Sciatic nerve (tissue), 2 donors: ENCODE measurements at regions not wholly inside any gene's neighbourhood (a gene's known extent, or its start where the extent isn't known, plus 50 kb on each side); places are given as distances from the start of the nearest gene placed in this dataset.
"Not testable (repeated sequence)": the region's sequence is repeated elsewhere in the genome, so short reads cannot be mapped to it uniquely, and the experiment has no call there.

ENCODE experiments used
- ATAC-seq: fragments of 200-7000 bp; cut with Tn5 transposase; one replicate; pipeline ENCODE4 v1.9.1; 2020; ENCODE audit warnings: mild to moderate bottlenecking, moderate library complexity
- DNase-seq: peaks from one replicate; pipeline ENCODE4 v3.0.0-alpha.2; 2020; ENCODE audit warnings: low spot score
- intact Hi-C: fragments of 100-400 bp; cut with DNase I; formaldehyde crosslinking; loops from one replicate; pipeline ENCODE4 v1.14.2; 2022
- donor health status: DM: no; HTN: no; CAD: no.
- donor health status: DM: no; HTN: no; CAD: no.

DNA sequence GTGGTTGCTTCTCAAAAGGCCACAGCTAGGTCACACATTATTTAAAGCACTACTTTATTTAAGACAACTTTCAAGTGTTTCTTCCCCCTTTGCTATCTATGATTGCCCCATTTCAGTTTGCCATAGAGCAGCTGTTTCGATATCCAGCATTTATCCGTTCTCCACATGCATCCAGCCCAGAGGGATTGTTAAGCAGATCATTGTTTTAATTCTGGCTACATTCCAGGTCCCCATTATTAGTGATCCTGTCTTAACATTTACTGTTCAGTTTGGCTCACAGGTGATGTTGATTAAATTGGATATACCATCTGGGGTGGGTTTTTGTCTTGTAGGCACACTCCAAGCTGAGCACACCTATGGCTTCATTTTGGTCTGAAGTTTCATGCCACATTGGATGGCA is 638.7 kb downstream of the ZEB2 start:
- DNase-seq: no peak
- intact Hi-C loops: no loop called here
- no peak for ATAC-seq

DNA sequence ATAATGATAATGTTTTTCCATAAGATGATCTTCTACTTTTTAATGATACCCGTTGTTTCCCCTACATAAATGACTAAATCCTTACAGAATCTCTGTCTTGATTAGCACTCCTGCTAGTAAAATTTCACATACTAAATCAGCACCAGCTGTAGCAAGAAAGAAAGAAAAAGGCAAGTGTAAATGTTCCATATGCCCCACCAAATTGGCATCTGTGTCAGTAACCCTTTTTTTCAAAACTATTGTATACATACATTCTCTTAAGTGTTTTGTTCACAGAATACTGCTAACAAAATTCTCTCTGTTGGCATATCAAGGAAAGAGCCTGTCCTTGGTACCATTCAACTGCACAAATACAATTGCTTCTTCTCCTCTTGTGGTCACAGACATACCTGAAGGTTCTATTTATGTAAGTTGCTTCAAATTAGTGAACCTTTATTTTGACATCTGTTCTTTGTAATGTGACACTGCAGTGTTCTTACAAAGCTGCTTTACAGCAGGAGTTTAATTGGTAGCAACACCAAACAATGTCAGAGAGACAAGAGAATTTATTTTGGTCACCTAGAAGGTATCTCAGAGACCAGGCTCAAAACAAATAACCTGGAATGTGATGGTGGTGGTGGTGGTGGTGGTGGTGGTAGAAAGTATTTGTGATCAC is 641.9 kb downstream of the ZEB2 start:
- DNase-seq (no peak), ATAC-seq (no peak)
- intact Hi-C loops: no loop called here

DNA sequence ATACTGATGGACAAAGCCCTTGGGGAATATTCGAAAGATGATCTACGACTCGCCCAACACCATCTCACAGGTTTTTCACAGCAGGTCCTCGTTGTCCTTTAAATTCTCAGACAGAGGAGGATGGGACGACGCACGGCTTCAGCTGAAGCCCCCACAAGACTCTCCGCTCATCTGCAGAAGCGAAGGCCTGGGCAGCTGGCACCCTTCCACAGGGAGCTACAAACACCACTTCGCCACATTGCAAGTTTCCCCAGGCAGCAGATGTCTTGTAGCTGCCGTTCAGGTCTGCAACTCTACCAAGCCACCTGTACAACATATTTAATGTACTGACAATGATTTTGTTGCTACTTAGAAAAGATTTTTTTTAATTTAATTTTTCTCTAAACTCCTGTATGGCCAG is 642.9 kb downstream of the ZEB2 start:
- no peak for ATAC-seq
- DNase-seq: no peak
- intact Hi-C loops: no loop called here

- DNase-seq (no peak), ATAC-seq (no peak)
- intact Hi-C loops: no loop called here
Observed at GRCh38 chr2:143875295-143876233, 644.4 kb downstream of the ZEB2 start.

DNA sequence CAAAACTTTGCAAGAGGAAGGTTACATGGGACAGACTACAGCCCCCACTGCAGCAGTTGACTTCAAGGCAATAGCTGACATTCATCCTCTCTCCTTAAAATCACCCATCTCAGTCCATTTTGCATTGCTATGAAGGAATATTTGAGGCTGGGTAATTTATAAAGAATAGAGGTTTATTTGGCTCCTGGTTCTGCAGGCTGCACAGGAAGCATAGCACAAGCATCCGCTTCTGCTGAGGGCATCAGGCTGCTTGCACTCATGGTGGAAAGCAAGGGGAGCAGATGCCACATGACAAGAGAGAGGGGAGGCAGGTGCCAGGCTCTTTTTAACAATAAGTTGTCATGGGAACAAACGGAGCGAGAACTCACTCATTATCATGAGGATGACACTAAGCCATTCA is 646.0 kb downstream of the ZEB2 start:
- DNase-seq (no peak), ATAC-seq (no peak)
- intact Hi-C loops: no loop called here

DNA sequence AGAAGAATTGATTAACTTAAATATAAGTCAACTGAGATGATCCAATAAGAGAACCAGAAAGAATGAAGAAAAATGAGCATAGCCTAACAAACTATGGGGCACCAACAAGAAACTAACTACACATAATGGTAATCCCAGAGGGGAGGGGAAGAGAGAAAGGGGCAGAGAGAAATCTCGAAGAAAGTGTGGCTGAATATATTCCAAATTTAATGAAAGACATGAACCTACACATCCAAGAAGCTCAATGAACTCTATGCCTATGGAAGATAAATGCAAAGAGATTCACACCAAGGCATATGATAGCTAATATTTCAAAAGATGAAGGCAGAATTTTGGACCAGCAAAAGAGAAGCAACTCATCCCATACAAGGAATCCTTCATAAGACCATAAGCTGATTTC is 649.2 kb downstream of the ZEB2 start:
- no peak for DNase-seq
- intact Hi-C loops: no loop called here
- ATAC-seq: no peak

- intact Hi-C loops: no loop called here
- DNase-seq: no peak
- ATAC-seq: no peak
Observed at GRCh38 chr2:143856978-143857377, 662.9 kb downstream of the ZEB2 start.

DNA sequence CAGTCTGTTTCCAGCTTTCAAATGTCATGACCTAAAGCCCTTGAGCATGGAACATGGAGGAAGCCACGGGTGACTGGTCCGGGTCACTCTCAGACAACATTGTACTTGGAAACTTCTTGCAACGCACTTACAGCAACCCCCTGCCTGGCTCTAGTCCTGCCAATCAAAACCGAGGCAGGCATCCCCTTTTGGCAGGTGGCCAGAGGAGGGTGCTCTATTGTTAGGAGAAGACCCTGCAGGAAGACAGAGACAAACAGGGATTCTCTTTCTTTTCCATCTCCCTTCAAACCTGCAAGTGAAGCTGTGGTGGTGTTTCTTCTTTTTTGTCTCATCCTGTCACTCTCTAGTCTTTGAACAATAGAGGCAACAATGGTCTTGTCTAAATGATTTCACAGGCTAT is 667.2 kb downstream of the ZEB2 start:
- ATAC-seq (no peak), DNase-seq (no peak)
- intact Hi-C loops: no loop called here

DNA sequence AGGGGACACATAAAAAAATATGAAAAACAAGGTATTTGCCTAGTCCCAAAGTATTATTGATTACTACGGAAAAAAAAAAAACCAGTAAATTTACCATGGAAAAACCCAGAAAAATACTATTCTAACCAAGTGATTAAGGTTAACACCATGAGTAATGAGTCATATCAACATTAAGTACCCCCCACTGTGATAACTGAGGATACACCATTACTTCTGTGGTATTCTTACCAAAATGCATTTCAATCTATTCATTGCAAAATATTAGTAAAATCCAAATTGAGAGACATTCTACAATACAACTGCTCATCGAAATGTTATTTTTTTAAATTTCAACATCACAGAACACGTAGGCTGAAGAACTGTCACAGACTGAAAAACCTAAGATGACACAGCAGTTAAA is 669.8 kb downstream of the ZEB2 start:
- intact Hi-C loops: no loop called here
- DNase-seq: no peak
- no peak for ATAC-seq

- DNase-seq: no peak
Observed at GRCh38 chr2:143847257-143847656, 672.7 kb downstream of the ZEB2 start.

DNA sequence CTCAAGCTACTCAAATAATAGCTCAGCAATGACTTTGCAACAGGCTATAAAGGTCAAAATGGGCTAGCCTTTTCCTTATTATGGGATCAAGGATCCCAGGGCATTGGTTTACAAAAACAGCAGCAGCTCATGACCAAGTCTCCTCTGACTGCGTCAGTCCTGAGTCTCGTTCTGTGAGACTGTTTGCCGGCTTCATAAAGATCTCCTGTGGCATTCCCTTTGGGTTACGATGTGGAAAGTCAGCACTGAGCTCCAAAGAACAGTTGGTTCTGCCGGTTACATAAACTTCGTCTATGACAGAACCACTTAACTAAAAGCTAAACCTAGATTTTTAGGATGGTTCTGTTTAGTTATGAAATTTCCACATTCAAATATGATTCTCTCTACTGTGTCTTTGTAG is 674.9 kb downstream of the ZEB2 start:
- ATAC-seq: no peak
- intact Hi-C loops: loop anchor here (10.0 kb wide), 1 partner anchor 380 kb away; no protein-coding TSS in a partner anchor
- no peak for DNase-seq

More at GRCh38 chr2:143847257-143847656, 672.7 kb downstream of the ZEB2 start:
- peak; percentile 94 for ATAC-seq
- intact Hi-C loops: loop anchor here (10.0 kb wide), 1 partner anchor 378 kb away; no protein-coding TSS in a partner anchor

- DNase-seq: no peak
- ATAC-seq: no peak
- intact Hi-C loops: loop anchor here (10.0 kb wide), 1 partner anchor 381 kb away; no protein-coding TSS in a partner anchor
Observed at GRCh38 chr2:143843686-143844085, 676.2 kb downstream of the ZEB2 start.

DNA sequence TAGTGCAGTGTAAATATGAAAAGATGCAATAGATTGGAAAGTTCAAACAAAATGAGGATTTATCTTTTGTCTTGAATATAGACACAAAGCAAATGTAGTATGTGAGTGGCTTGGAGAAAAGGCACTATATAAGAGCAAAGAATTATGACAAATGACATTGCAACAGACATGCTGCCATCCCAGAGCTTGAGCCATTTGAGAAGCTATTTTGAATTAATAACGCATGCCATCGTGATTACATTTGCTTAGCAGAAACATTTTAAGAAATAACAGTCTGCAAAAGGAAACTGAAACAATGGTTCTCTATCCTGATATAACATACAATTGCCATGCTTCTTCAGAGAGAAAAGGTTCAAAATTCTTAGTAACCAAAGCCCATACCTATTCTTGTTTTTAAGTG is 677.1 kb downstream of the ZEB2 start:
- intact Hi-C loops: loop anchor here (10.0 kb wide), 1 partner anchor 382 kb away; no protein-coding TSS in a partner anchor
- DNase-seq (no peak), ATAC-seq (no peak)

GRCh38 chr2:143841935-143842334 is 678.0 kb downstream of the ZEB2 start:
- DNase-seq (no peak), ATAC-seq (no peak)
- intact Hi-C loops: loop anchor here (10.0 kb wide), 1 partner anchor 383 kb away; no protein-coding TSS in a partner anchor

DNA sequence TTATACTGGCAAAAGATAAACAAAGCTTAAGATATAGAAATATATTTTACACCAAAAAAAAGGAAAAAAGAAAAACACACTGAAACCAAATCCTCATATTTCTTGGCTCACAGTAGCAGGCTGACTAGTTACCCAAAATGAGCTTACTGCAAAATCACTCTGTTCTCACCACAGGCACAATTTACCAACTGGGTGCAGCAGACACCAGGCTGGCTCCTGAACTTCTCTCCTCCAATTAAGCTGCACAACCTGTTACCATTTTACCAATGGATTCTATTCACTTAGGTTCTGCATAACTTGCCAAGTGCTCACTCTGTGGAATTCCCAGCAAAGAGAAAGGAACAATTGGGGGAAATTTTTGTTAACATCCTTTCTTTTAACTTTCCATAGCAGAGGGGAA is 679.3 kb downstream of the ZEB2 start:
- ATAC-seq (no peak), DNase-seq (no peak)
- intact Hi-C loops: loop anchor here (10.0 kb wide), 1 partner anchor 384 kb away; no protein-coding TSS in a partner anchor

GRCh38 chr2:143840194-143840593 is 679.7 kb downstream of the ZEB2 start:
- ATAC-seq: no peak

DNA sequence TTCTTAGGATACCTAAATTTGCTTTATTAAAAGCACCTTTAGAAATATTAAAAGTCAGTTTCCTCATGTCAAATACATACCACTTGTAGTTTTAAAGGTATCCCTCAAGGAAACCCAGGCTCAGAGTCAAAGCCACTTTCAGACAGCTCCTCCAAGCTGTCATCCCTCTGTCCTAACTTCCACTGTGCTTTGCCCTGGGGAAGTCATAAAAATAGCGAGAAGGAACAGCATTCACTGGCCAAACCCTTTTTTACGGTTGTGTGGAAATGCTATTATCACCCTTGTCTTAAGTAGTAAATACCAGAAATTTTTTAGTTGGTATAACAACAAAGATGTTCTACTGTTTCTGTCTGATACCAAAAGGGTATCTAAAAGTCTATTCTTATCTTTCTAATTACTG is 680.5 kb downstream of the ZEB2 start:
- intact Hi-C loops: no loop called here
- DNase-seq (no peak), ATAC-seq (no peak)

More at GRCh38 chr2:143840194-143840593, 679.7 kb downstream of the ZEB2 start:
- intact Hi-C loops: loop anchor here (10.0 kb wide), 1 partner anchor 385 kb away; no protein-coding TSS in a partner anchor
- no peak for DNase-seq

- DNase-seq, ATAC-seq, intact Hi-C loops: not testable (repeated sequence)
Observed at GRCh38 chr2:143837055-143837454, 682.9 kb downstream of the ZEB2 start.

- DNase-seq: no peak
- intact Hi-C loops: no loop called here
- ATAC-seq: no peak
Observed at GRCh38 chr2:143835481-143835880, 684.4 kb downstream of the ZEB2 start.
